Brain pericyte (primary cell): ENCODE measurements at regions not wholly inside any gene's neighbourhood (a gene's known extent, or its start where the extent isn't known, plus 50 kb on each side); places are given as distances from the start of the nearest gene placed in this dataset.

Source experiments
- DNase-seq: peaks from one replicate; pipeline ENCODE4 v3.0.0-alpha.2; 2012; ENCODE audit warnings: low read depth, low spot score

DNA sequence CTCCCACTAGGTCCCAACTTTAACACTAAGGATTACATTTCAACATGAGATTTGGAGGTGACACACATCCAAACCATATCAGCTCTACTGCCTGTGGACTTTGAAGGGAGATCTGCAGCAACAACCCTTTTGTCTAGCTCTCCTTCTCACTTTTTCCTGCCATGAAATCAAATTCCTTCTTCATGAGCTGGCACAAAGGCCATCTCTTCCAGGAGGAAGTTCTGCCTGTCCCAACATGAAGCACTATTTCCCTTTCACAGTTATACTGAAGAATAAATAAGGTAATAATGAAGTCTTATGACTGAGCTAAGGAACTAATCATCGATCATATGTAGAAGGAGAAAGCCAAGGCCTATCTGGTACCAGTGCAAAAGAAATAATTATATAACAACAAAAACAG, 253.5 kb upstream of the TENM4 start:
- no peak for DNase-seq

DNA sequence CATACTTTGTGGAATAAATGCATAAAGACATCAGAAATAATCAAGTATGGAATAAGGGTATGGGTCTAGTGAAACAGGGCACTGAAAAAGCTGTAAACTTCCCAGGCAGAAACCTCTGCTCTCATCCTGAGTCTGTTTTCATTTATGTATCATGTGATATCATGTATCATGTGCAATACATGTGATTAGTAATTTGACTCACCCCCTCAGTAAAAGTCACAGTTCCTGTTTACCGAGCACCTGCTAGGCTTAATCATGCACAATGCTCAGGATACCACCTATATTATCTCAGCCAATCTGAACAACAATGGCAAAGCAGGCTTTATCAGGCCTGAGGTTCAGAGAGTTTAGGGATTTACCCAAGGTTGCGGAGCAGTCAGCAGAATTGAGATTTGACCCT, 250.6 kb upstream of the TENM4 start:
- no peak for DNase-seq

DNA sequence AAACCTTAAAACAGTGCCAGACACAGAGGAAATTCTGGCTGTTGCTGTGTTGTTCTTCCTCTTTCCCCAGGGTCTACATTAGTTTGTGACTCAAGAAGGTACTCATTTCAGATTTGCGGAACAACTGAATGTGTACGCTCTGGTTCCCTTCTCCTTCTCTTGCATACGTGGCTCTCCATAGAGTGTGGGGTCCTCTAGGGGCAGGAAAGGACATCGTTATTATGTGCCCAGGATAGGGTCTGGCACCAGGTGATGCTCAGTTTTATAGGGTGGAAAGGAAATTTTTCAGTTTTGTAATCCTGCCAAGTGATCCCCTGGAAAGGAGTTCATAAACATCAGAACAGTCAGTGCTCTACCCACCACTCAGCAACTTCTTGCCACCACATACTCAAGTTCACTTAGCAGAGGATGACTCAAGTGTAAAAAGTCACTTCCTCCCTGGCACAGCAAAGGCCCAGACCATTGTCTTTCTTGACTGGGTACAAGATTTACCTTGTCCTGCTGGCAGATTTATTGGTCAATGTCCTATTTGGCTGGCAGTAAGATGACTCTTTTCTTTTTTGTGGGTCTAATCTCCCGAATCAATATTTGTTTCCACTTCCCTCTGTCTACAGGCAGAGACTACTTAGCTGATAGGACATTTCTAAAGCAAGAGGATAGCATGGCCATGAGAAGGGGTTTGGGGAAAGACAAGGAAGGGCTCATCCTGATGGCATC, 246.0 kb upstream of the TENM4 start:
- no peak for DNase-seq

DNA sequence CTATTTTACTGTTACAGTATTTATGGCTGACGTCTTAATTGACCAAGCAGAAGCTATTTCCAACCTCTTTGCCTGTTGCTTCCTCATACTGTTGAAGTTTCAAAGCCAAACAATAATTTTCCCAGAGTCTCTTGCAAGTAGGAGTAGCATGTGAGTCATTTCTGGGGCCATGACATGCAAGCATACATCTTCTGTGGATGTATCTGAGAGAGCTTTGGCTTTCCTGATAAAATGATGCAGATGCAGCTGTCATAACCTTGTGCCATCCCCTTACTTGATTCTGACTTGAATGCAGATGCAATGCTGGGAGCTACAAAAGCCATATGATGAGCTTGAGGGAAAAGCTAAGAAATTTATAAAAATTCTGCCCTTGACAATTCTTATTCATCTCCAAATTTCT, 243.1 kb upstream of the TENM4 start:
- no peak for DNase-seq

DNA sequence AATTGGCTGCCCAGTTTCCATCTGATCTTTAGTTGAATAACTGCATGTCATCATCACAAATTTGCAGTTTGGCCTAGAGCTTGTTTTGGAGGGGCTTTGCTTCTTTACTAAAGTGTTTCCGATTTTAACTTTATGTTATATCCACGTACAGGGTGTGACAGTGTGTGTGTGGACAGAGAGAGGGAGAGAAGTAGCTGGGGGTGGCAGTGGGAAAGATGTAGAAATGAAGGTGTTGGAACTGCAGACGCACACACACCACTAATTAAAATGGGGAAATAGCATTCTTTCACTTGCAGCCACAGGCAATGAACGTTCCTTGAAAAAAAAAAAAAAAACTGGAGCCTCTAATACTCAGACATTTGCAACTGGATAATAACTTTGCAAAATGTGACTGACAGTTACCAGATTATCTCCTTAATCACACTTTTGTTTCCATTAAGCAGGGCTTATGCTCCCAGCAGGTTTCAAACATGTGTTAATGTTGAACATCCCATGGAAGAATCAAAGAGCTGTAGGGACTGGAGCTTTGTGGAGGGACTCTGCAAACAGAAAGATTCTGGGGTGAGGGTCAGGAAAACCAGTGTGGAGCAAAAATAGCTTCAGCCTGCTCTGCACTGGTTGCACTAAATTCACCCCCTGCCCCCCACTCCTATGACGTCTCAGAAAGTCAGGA, 238.1 kb upstream of the TENM4 start:
- no peak for DNase-seq

DNA sequence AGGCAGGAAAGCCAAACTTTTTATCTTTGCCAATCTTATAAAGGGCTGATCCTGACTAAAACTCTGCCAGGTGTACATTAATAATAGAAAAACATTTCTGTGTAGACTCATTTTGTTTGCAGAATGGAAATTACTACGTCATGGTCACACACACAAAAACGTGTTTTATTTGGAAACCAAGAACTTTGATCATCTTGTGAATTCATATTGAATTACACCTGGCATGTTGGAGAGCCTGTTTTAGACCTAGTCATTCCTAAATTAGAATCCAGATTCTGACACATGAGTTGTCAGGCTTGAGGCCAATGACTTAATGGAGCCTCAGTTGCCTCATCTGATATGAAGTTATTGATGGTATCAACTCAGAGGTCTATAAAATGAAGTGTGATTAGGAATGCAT, 235.6 kb upstream of the TENM4 start:
- DNase-seq, result no peak

DNA sequence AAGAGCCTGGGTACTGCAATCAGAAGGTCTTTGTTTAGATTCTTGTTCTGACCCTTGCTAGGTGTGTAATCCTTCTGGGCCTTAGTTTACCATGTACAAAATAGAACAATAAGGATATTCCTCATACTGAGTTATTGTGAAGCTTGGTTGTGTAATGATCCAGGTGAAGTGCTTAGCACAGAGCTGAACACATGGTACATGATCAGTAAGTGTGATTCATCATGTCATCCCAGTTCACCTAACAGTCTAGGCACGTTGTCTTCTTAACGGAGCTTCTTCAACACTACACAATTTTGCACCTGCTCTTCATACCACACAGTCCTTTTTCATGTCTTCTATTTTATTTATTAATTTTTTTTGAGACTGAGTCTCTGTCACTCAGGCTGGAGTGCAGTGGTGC, 234.3 kb upstream of the TENM4 start:
- DNase-seq, result no peak

DNA sequence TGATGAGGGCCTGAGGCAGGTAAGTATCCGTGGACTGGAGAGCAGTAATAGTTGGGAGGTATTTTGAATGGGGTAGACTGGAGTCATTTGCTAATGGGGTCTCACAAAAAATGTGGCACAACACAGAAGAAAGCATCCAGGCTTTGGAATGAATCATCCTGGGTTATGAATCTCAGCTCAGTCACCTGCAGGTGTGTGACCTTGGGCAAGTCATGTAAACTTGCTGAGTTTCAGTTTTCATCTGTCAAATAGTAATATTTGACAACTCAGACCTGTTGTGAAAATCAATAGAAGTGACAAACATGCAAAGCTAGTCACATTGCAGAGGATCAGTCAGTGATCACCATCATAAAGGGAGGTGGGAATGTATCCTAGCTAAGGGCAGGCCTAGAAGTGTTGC, 232.0 kb upstream of the TENM4 start:
- no peak for DNase-seq

DNA sequence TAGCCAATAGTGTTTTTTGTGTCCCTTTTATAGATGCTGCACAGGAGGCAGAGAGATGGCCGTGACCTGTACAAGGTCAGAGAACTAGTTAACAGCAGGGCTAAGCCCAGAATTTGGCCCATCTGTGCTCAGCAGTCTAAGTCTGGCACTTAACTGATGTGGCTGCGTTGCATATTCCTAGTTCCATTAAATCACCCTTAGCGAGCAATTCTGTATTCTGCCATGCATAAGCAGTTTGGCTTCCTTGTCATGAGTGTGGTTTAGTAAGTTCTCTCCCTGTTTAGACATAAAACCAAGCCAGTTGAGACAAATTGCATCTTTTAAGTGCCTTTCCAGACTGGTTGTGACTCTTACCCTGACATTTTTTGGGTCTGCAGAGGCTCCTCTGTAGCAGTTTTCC, 230.6 kb upstream of the TENM4 start:
- DNase-seq, result no peak

DNA sequence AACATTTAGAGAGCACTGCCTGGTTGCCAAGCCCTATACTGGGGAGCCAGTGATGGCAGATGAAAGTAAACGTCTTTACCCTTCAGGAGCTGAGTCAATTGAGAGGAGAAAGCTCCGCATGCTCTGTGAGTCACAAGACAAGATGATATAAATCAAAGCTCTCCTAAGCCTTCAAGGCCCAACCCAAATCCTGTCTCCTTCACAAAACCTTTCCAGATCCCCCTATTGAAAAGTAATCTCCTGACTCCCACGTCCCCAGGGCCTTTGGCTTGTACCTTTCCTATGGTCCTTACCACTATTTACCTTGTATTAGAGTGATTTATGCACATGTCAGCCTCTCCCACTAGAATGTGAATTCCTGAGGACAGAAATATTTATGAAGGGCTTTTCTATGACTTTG, 230.1 kb upstream of the TENM4 start:
- no peak for DNase-seq

DNA sequence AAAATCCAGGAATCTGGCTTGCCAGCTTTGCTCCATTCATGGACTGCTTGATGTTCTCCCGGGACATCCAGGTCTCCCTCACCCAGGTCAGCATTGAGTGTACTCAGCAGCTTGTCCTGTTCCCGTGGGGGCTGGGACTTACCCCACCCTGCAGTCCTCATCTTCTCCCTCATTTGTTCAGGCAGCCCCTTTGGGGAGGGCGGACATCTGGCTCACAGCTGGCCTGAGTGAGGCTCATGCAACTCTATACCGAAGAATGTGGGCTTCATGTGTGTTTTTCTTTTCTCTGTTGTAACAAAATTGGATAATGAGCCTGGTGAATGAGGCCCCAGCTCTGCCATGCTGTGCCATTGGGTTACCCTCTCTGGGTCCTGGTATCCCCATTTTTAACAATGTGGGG, 227.7 kb upstream of the TENM4 start:
- DNase-seq, result no peak

DNA sequence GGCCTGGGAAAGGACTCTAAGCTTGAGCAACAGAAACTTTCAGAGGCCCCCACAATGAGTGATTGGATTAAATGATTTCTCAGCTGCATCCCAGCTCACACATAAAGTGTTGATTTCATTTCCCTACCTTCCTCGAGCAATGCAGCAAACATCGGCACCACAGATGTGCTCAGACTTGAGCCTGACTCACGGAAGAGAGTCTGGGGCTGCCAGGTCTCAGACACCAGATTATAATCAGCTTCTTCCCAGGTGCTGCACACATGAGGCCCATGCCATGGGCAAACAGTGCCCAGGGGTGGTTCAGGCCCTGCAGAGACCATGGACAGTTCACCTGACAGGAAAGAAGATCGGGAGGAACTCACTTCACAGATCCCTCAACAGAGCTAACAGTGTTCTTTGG, 226.6 kb upstream of the TENM4 start:
- DNase-seq, result no peak

DNA sequence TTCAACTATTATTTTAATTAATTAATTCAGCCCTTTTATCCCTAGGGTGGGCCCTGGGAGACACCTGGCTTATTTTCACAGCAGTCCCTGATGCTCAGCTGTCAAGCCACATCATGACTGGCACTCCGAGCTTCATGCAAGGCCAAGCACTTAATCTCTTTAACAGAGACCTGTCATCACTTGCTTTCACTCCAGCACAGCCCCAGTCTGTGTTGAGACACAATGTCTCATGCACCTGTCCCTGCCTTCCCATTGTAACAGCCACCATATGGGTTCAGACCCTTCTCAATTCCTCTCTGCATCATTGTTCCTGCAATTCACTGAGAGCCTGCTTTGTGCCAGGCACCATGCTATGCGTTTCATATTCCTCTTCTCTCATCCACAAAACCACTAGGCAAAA, 222.2 kb upstream of the TENM4 start:
- no peak for DNase-seq

DNA sequence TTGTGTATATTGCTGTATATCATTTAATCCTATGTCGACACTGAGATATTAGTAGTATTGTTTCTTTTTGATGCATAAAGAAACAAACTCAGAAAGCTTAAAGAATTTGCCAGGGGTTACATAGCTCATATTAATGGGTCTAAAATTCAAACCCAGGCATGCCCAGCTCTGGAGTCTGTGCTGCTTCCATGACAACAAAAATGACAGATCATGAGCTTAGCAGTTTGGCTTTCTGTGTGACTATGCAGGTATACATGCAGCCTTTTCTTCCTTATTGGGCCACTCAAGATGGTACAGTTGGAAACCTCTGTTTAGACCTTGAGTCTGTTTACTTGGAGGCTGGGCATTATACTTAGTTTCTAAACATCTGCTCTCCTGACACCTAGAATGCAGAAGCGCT, 220.5 kb upstream of the TENM4 start:
- no peak for DNase-seq

DNA sequence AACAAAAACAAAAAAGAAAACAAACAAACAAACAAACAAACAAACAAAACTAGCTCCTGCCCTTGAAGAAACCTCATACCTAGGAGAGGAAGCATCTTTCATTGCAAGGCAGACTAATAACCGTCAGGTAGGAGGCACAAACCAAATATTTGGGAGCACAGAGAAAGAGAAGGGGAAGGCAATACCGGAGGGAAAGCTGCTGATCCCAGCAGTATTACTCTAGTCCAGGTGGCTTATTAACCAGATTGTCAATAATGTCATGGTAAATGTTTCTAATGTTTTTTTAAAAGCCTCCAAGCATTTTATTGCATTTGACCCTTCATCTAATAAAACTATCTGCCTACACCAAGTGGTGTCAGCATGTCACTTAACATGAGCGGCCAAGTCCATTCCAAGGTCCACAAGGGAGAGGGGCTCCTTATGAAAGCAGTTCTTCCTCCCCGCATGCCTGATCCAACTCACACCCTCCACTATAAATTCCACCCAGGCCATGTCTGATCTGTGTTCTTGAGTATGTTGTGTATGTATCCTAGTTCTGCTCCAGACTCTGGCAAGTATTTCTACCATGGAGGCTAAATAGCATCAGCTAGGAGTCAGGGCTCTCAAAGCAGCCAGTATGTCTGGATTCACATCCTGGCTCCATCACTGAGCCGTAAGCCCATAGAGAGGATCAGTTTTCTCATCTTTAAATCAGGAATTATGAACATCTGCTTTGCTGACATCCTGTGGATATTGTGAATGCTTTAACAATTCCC, 208.1 kb upstream of the TENM4 start:
- no peak for DNase-seq

DNA sequence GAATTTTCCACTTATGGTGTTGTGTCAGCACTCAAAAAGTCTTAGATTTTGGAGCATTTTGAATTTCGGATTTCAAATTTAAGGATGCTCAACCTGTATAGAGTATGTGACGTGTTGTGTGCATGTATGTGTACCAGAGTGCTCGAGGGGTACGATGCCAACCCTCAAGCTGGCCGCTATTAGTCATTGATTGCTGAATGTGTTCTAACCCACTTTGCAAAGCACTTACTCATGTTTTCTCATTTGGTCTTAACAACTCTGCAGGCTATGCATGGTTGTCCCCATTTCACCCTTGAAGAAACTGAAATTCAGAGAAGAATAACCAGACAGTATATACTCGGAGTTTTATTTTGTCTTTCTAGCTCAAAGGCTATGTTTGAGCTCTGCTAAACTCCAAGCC, 196.4 kb upstream of the TENM4 start:
- DNase-seq, result no peak

DNA sequence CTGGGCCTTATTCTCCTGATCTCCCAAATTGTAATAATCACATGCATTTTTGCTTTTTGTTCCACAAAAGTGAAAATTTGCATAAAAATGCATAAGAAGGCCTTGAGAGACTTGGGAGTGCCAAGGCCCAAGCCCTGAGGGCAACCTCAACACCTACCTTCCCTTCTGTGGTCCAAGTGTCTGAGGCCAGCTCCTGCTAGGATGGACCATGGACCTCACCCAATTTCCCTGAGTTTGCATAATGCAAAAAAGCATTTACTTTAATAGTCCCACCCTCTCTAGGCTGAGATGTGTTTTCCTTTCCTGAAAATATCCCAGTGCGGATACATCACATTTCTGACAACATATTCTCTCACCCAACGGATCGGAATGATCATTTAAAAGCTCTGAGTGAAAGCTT, 194.1 kb upstream of the TENM4 start:
- no peak for DNase-seq

DNA sequence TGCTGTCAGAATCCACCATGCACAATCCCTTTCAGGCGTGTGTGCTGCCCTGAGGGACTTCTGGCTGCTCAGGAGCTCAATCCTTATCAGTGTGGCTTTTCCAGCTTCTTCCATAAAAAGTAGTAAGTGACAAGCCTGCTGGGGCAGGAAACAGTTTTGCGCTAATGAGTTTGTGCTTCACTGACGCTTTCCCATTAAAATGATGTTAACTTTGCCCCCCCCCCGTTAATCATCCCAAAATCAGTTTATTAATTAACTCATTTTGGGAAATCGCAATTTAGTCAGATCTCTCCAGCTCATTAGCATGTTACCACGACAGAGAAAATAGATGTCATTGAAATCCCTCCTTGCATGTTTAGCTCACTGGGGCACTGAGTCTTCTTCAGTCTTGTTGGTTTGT, 186.5 kb upstream of the TENM4 start:
- DNase-seq, result no peak

DNA sequence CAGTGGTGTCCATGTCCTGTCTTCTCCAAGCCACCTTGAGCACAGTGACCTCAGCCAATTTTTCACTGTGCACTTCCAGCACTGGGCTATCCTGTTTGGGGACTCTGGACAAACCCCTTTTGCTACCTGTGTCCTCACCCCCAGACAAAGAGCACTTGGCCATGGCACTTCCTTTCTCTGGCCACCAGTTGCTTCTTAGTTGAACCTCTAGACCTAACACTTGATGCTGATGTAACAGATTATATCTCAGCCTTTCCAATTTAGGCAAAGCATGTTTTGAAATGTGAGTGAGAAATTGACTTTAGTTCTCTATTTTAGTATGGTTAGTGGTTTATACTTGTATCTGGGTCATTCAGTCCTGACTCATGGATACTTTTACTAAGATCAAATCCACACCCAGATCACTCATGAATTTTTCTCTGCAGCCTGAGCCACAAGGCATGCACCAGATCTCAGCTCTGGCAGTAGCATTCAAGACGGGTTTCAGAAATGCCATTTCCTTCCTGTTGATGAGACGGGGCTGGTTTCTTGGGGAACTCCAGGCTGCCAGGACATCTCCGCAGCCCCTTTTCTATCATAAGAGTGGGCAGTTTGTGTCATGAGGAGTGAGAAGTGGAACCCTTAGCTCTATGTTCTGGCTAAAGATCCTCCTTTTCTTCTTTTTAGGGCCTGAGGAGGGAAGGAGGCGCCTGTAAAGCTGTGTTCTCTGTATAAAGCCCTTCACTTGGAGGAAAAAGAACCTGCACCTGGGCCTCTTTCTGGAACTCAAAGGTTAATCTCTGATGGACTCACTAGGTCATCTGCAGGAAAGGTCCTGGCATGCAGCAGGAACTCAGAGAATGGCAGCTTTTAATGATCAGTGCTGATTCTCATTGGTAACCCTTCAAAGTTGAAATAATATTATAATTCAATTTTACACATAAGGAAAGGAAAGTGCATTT, 185.6 kb upstream of the TENM4 start:
- DNase-seq, result no peak

DNA sequence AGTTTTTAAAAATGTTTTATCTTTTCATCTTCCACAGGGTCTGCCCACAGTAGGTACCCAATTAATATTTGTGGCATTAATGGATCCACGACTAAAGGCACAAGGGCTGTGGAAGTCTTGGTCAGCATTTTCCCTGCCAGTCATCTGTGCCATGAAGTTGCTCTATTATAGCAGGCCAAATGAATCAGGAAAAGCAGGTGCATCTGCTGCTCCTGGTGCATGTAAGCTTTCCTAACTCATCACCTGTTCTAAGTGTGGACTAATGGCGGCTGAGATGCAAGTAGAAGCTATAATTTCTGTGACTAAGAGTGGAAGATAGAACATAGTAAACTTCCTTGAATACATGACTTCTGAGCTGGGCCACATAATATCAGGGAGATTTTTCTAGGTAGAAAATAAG, 182.5 kb upstream of the TENM4 start:
- DNase-seq, result no peak

DNA sequence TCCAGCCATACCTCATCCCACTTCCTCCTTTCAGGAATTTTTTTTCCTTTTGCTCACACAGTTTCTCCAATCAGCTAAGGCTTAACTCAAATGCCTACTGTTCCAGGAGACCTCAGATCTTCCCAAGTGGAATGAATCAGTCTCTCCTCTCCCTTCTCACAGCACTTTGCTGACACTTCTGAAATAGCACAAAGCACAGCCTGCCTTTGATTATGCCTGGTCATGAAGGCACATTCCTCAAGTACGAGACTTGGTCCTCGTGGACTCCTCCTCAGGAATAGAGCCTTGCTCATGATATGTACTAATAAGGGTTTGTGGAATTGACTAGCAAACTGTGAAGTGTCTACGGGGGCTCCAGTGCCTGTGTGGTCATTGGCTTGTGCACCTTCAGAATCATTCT, 176.7 kb upstream of the TENM4 start:
- no peak for DNase-seq

DNA sequence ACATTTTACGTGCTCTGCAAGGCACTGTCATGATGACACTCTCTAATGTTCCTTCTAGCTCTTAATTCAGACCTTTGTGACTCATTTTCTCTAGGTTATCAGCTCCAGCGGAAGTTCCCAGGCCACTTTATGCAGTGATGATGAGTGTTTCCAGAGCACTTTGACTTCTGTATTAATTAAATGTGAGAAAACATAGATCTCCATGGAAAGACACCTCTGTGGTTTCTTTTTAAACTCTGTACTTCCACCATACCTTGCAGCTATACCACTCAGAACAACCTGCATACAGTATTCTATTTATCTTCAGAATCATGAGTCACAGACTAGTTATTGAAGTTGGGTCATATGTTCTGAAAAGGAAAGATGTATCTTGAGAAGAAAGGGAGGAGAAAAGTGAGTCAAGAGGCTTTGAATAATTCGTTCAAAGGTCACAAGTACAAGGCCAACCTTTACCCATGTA, 175.6 kb upstream of the TENM4 start:
- DNase-seq, result no peak
